GM23338 (cell line): ENCODE measurements at regions not wholly inside any gene's neighbourhood (a gene's known extent, or its start where the extent isn't known, plus 50 kb on each side); places are given as distances from the start of the nearest gene placed in this dataset.

ENCODE experiments used
- ATAC-seq: fragments of 200-7000 bp; cut with Tn5 transposase; 3 replicates; pipeline ENCODE4 v1.9.1; 2020
- DNase-seq: peaks from one replicate; pipeline ENCODE4 v3.0.0-alpha.2; 2015; ENCODE audit warnings: low spot score
- H2AFZ ChIP-seq: fragments of 200-600 bp; sonication (generic); 2 replicates; pipeline ENCODE4 v1.8.0; 2016; ENCODE audit warnings: antibody characterized with exemption, mild to moderate bottlenecking, moderate library complexity
- H3F3A ChIP-seq: fragments of 200-600 bp; sonication (generic); replicated peaks from 2 replicates; pipeline ENCODE4 v1.8.0; 2017; ENCODE audit warnings: antibody characterized with exemption, mixed run types, low read depth
- H3K27ac ChIP-seq: fragments of 200-600 bp; sonication (generic); 2 replicates; pipeline ENCODE4 v1.6.1; 2016; ENCODE audit warnings: low read depth
- H3K27me3 ChIP-seq: fragments of 200-600 bp; sonication (generic); 2 replicates; pipeline ENCODE4 v1.8.0; 2016; ENCODE audit warnings: mild to moderate bottlenecking, mixed run types, moderate library complexity; ENCODE audit not compliant: insufficient read depth
- H3K36me3 ChIP-seq: fragments of 200-600 bp; sonication (generic); 2 replicates; pipeline ENCODE4 v1.8.0; 2016; ENCODE audit warnings: mild to moderate bottlenecking; ENCODE audit not compliant: insufficient read depth
- H3K4me1 ChIP-seq: fragments of 200-600 bp; sonication (generic); 2 replicates; pipeline ENCODE4 v1.8.0; 2016; ENCODE audit warnings: mild to moderate bottlenecking, moderate library complexity; ENCODE audit not compliant: insufficient read depth
- H3K4me2 ChIP-seq: fragments of 200-600 bp; sonication (generic); 2 replicates; pipeline ENCODE4 v1.7.1; 2017; ENCODE audit warnings: mixed run types
- H3K4me3 ChIP-seq: fragments of 200-600 bp; sonication (generic); 2 replicates; pipeline ENCODE4 v1.6.1; 2016; ENCODE audit warnings: mixed run types
- H3K79me2 ChIP-seq: fragments of 200-600 bp; sonication (generic); replicated peaks from 2 replicates; pipeline ENCODE4 v1.8.0; 2017; ENCODE audit warnings: mild to moderate bottlenecking; ENCODE audit not compliant: insufficient read depth
- H3K9me2 ChIP-seq: fragments of 200-600 bp; sonication (generic); 2 replicates; pipeline ENCODE4 v1.8.0; 2017; ENCODE audit not compliant: insufficient read depth
- H4K20me1 ChIP-seq: fragments of 200-600 bp; sonication (generic); replicated peaks from 2 replicates; pipeline ENCODE4 v1.8.0; 2017; ENCODE audit warnings: mild to moderate bottlenecking; ENCODE audit not compliant: insufficient read depth
- H3K27ac Mint-ChIP-seq: 2 replicates; pipeline ENCODE4 v1.8.0; 2020; ENCODE audit warnings: inconsistent platforms, mild to moderate bottlenecking, moderate library complexity, mixed read lengths
- H3K27me3 Mint-ChIP-seq: 3 replicates; pipeline ENCODE4 v1.8.0; 2022; ENCODE audit warnings: low read depth, mild to moderate bottlenecking, moderate library complexity, mixed read lengths, inconsistent platforms; ENCODE audit not compliant: insufficient read depth, poor library complexity
- H3K36me3 Mint-ChIP-seq: 3 replicates; pipeline ENCODE4 v1.8.0; 2021; ENCODE audit warnings: low read depth, mild to moderate bottlenecking, inconsistent platforms, moderate library complexity, mixed read lengths
- H3K4me1 Mint-ChIP-seq: 3 replicates; pipeline ENCODE4 v1.8.0; 2020; ENCODE audit warnings: mild to moderate bottlenecking, inconsistent platforms, mixed read lengths
- H3K4me3 Mint-ChIP-seq: 3 replicates; pipeline ENCODE4 v1.8.0; 2021; ENCODE audit warnings: moderate library complexity, mild to moderate bottlenecking, inconsistent platforms, mixed read lengths
- H3K9me3 Mint-ChIP-seq: 3 replicates; pipeline ENCODE4 v1.8.0; 2020; ENCODE audit warnings: moderate library complexity, mild to moderate bottlenecking, inconsistent platforms, mixed read lengths
- CREB1 ChIP-seq: fragments of 250-450 bp; sonication (Bioruptor Pico); IDR thresholded peaks from 2 replicates; pipeline ENCODE4 v1.5.0; 2020; ENCODE audit warnings: low read depth, mild to moderate bottlenecking, moderate library complexity
- EZH2 ChIP-seq: fragments of 200-600 bp; sonication (generic); IDR thresholded peaks from one replicate; pipeline ENCODE4 v1.8.0; 2017; ENCODE audit warnings: antibody characterized with exemption, mild to moderate bottlenecking, low read depth; ENCODE audit not compliant: unreplicated experiment
- POLR2AphosphoS5 ChIP-seq: IDR thresholded peaks from 2 replicates; pipeline ENCODE4 v1.6.1; 2016; ENCODE audit warnings: antibody characterized with exemption, low read depth
- TF ChIP-seq, protein P1 (sequence below), 2 experiments: fragments of 200-600 bp in 1 of 2; sonication (generic) in 1 of 2; conservative IDR thresholded peaks; 2 replicates each; pipeline versions ENCODE4 v1.5.1 to v1.6.1; 2016 to 2017; ENCODE audit warnings: antibody characterized with exemption in 2 of 2, low read depth in 2 of 2, mild to moderate bottlenecking in 2 of 2, moderate library complexity in 1 of 2
- TF ChIP-seq, protein P2 (sequence below): fragments of 250-450 bp; sonication (Bioruptor Pico); IDR thresholded peaks from 2 replicates; pipeline ENCODE4 v1.5.0; 2020; ENCODE audit warnings: mild to moderate bottlenecking, moderate library complexity

DNA sequence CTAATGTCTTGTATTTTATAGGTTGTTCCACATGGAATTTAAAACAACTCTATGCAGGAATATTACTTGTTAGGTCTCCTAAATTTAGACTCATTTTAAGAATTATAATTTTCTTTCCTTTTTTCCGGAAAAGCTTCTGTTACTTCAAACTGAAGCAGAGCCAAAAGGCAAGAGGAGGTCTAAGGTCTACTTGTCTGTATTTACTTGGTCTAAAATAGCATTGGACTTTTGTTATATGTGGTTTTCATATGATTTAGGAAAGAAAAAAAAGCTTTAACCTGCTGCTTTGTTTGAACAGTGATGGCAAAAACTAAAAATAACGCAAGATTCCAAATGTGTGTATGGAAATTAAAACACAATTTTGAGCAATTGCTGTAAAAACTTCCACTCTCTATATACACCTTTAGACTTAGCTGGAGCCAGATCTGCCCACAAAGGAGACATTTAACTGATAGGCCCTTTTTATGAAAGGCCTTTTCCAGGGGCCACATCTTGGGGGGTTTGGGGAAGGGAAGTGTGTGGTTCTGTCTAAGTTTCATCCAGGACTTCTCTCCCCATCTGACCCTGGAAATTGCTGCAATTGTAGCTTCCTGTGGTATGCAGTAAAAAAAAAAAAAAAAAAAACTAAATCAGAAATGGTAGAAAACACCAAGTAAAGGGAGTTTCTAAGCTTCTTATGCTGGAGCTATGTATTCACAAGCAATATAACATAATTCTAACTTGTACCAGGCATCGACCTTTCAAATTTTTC, 307.7 kb upstream of the MEF2C start (continued):
- TF ChIP-seq, protein P1, sequence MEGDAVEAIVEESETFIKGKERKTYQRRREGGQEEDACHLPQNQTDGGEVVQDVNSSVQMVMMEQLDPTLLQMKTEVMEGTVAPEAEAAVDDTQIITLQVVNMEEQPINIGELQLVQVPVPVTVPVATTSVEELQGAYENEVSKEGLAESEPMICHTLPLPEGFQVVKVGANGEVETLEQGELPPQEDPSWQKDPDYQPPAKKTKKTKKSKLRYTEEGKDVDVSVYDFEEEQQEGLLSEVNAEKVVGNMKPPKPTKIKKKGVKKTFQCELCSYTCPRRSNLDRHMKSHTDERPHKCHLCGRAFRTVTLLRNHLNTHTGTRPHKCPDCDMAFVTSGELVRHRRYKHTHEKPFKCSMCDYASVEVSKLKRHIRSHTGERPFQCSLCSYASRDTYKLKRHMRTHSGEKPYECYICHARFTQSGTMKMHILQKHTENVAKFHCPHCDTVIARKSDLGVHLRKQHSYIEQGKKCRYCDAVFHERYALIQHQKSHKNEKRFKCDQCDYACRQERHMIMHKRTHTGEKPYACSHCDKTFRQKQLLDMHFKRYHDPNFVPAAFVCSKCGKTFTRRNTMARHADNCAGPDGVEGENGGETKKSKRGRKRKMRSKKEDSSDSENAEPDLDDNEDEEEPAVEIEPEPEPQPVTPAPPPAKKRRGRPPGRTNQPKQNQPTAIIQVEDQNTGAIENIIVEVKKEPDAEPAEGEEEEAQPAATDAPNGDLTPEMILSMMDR (conservative IDR thresholded peaks at IDR 0.05; ENCODE audit: low read depth in 2 of 2): no peak
- TF ChIP-seq POLR2AphosphoS5: no peak
- TF ChIP-seq, protein P2, sequence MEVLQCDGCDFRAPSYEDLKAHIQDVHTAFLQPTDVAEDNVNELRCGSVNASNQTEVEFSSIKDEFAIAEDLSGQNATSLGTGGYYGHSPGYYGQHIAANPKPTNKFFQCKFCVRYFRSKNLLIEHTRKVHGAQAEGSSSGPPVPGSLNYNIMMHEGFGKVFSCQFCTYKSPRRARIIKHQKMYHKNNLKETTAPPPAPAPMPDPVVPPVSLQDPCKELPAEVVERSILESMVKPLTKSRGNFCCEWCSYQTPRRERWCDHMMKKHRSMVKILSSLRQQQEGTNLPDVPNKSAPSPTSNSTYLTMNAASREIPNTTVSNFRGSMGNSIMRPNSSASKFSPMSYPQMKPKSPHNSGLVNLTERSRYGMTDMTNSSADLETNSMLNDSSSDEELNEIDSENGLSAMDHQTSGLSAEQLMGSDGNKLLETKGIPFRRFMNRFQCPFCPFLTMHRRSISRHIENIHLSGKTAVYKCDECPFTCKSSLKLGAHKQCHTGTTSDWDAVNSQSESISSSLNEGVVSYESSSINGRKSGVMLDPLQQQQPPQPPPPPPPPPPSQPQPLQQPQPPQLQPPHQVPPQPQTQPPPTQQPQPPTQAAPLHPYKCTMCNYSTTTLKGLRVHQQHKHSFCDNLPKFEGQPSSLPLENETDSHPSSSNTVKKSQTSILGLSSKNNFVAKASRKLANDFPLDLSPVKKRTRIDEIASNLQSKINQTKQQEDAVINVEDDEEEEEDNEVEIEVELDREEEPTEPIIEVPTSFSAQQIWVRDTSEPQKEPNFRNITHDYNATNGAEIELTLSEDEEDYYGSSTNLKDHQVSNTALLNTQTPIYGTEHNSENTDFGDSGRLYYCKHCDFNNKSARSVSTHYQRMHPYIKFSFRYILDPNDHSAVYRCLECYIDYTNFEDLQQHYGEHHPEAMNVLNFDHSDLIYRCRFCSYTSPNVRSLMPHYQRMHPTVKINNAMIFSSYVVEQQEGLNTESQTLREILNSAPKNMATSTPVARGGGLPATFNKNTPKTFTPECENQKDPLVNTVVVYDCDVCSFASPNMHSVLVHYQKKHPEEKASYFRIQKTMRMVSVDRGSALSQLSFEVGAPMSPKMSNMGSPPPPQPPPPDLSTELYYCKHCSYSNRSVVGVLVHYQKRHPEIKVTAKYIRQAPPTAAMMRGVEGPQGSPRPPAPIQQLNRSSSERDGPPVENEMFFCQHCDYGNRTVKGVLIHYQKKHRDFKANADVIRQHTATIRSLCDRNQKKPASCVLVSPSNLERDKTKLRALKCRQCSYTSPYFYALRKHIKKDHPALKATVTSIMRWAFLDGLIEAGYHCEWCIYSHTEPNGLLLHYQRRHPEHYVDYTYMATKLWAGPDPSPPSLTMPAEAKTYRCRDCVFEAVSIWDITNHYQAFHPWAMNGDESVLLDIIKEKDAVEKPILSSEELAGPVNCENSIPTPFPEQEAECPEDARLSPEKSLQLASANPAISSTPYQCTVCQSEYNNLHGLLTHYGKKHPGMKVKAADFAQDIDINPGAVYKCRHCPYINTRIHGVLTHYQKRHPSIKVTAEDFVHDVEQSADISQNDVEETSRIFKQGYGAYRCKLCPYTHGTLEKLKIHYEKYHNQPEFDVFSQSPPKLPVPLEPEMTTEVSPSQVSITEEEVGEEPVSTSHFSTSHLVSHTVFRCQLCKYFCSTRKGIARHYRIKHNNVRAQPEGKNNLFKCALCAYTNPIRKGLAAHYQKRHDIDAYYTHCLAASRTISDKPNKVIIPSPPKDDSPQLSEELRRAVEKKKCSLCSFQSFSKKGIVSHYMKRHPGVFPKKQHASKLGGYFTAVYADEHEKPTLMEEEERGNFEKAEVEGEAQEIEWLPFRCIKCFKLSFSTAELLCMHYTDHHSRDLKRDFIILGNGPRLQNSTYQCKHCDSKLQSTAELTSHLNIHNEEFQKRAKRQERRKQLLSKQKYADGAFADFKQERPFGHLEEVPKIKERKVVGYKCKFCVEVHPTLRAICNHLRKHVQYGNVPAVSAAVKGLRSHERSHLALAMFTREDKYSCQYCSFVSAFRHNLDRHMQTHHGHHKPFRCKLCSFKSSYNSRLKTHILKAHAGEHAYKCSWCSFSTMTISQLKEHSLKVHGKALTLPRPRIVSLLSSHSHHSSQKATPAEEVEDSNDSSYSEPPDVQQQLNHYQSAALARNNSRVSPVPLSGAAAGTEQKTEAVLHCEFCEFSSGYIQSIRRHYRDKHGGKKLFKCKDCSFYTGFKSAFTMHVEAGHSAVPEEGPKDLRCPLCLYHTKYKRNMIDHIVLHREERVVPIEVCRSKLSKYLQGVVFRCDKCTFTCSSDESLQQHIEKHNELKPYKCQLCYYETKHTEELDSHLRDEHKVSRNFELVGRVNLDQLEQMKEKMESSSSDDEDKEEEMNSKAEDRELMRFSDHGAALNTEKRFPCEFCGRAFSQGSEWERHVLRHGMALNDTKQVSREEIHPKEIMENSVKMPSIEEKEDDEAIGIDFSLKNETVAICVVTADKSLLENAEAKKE (CRISPR knock-in tag): no peak
- no peak for TF ChIP-seq EZH2

DNA sequence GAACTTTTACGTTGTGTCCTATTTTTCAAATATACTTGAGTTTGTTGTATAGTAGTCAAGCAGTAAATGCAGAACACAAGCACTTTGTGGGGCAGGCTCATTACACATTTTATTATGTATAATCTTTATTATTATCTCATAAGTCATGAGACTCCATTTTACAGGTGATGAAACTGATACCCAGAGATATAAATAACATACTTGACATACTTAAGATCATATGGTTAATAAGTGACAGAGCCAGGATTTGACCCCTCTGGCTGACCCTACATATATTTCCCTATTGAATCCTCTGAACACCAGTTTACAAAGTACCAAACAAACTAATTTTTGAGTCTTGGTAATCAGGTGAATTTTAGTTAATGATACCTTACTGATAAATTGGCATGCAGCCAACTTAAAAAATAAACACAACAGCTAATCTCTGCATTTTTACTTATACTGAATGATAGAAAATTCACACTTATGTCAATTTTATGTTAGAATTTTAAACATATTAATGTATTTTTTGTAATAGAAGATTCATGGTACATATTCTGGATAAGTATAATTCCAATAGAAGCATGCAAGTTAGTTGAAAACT, 305.0 kb upstream of the MEF2C start:
- H3K27me3 ChIP-seq: no peaks in the 10 kb centered on the region
- ATAC-seq (no peak), DNase-seq (no peak)
- Mint-ChIP-seq H3K36me3 (no peaks in the 10 kb centered on the region), H3K27ac (no peak overlapping the region), H3K9me3 (no peaks in the 10 kb centered on the region), H3K4me1 (no peaks in the 10 kb centered on the region), H3K27me3 (no peaks in the 10 kb centered on the region), H3K4me3 (no peak overlapping the region)
- no peak for TF ChIP-seq CREB1 (CRISPR knock-in tag)
- H3K9me2 ChIP-seq: no peaks in the 10 kb centered on the region
- no peaks in the 10 kb centered on the region for H3F3A ChIP-seq
- no peaks in the 10 kb centered on the region for H4K20me1 ChIP-seq
- no peak overlapping the region for H2AFZ ChIP-seq
- no peak overlapping the region for H3K27ac ChIP-seq
- no peaks in the 10 kb centered on the region for H3K36me3 ChIP-seq
- H3K4me3 ChIP-seq: no peak overlapping the region
- no peaks in the 10 kb centered on the region for H3K4me1 ChIP-seq
- H3K4me2 ChIP-seq: no peak overlapping the region
- H3K79me2 ChIP-seq: no peaks in the 10 kb centered on the region
